Transverse colon (tissue), 3 donors: ENCODE measurements at regions not wholly inside any gene's neighbourhood (a gene's known extent, or its start where the extent isn't known, plus 50 kb on each side); places are given as distances from the start of the nearest gene placed in this dataset.

Experiments used
- CTCF ChIP-seq, 5 experiments: fragments of 200-600 bp in 3 of 5; fragments of 450-650 bp in 2 of 5; sonication (generic) in 3 of 5; IDR thresholded peaks; 1 replicate in 2 of 5; 2 replicates in 3 of 5; pipeline ENCODE4 v1.5.1; 2016 to 2017; ENCODE audit warnings: antibody characterized with exemption in 5 of 5, inconsistent platforms in 3 of 5, mild to moderate bottlenecking in 2 of 5, moderate library complexity in 1 of 5
- EP300 ChIP-seq: sonication (generic); formaldehyde crosslinking; IDR thresholded peaks from one replicate; pipeline ENCODE4 v1.6.1; 2017; ENCODE audit warnings: antibody characterized with exemption, low read depth
- POLR2A ChIP-seq: fragments of 450-650 bp; IDR thresholded peaks from one replicate; pipeline ENCODE4 v1.6.1; 2016; ENCODE audit warnings: antibody characterized with exemption, mild to moderate bottlenecking, moderate library complexity

GRCh38 chr20:58577871-58578598 lies 62.8 kb upstream of the APCDD1L start:
- no peak for TF ChIP-seq CTCF (IDR thresholded peaks at IDR 0.05)
- no peak for TF ChIP-seq EP300
- TF ChIP-seq POLR2A = no peak
